ENCODE measurements at regions not wholly inside any gene's neighbourhood (a gene's known extent, or its start where the extent isn't known, plus 50 kb on each side); places are given as distances from the start of the nearest gene placed in this dataset.

GRCh38 chr12:18008642-18009041 lies 81.4 kb downstream of the RERGL start:
- no peak for TF ChIP-seq CTCF (IDR thresholded peaks at IDR 0.05; ENCODE audit: insufficient read depth, low read depth, low read length, missing control alignments)

GRCh38 chr12:17999174-17999801 lies 90.7 kb downstream of the RERGL start:
- H3K4me3 ChIP-seq (ENCODE audit: low read length) = no peak overlapping the region
- no peak for DNase-seq (ENCODE audit: low read depth)
- no peak for TF ChIP-seq CTCF (IDR thresholded peaks at IDR 0.05; ENCODE audit: insufficient read depth, low read depth, low read length, missing control alignments)

More at GRCh38 chr12:18008642-18009041, 81.4 kb downstream of the RERGL start:
- DNase-seq (ENCODE audit: low read depth) = no peak
- H3K4me3 ChIP-seq (ENCODE audit: low read length) = no peak overlapping the region

GRCh38 chr12:17992002-17992656 lies 97.9 kb downstream of the RERGL start:
- TF ChIP-seq CTCF (IDR thresholded peaks at IDR 0.05; ENCODE audit: insufficient read depth, low read depth, low read length, missing control alignments) = peak; percentile 80
- peak; percentile 53 for DNase-seq (ENCODE audit: low read depth)
- no peak overlapping the region for H3K4me3 ChIP-seq (ENCODE audit: low read length)

- no peak for TF ChIP-seq CTCF (IDR thresholded peaks at IDR 0.05; ENCODE audit: insufficient read depth, low read depth, low read length, missing control alignments)
- peak; percentile 55 for DNase-seq (ENCODE audit: low read depth)
- H3K4me3 ChIP-seq (ENCODE audit: low read length) = no peak overlapping the region
Observed at GRCh38 chr12:17982556-17982955, 107.4 kb downstream of the RERGL start.

- TF ChIP-seq CTCF (IDR thresholded peaks at IDR 0.05; ENCODE audit: insufficient read depth, low read depth, low read length, missing control alignments) = peak; percentile 47
- no peak overlapping the region for H3K4me3 ChIP-seq (ENCODE audit: low read length)
- peak; percentile 39 for DNase-seq (ENCODE audit: low read depth)
Observed at GRCh38 chr12:17976202-17976601, 113.8 kb downstream of the RERGL start.

GRCh38 chr12:17975763-17976162 lies 114.2 kb downstream of the RERGL start:
- no peak overlapping the region for H3K4me3 ChIP-seq (ENCODE audit: low read length)
- no peak for TF ChIP-seq CTCF (IDR thresholded peaks at IDR 0.05; ENCODE audit: insufficient read depth, low read depth, low read length, missing control alignments)
- no peak for DNase-seq (ENCODE audit: low read depth)

- no peak overlapping the region for H3K4me3 ChIP-seq (ENCODE audit: low read length)
- no peak for DNase-seq (ENCODE audit: low read depth)
- no peak for TF ChIP-seq CTCF (IDR thresholded peaks at IDR 0.05; ENCODE audit: insufficient read depth, low read depth, low read length, missing control alignments)
Observed at GRCh38 chr12:17975239-17975638, 114.8 kb downstream of the RERGL start.

Measured in epithelial cell of esophagus (primary cell).